ENCODE measurements at regions not wholly inside any gene's neighbourhood (a gene's known extent, or its start where the extent isn't known, plus 50 kb on each side); places are given as distances from the start of the nearest gene placed in this dataset.

DNA sequence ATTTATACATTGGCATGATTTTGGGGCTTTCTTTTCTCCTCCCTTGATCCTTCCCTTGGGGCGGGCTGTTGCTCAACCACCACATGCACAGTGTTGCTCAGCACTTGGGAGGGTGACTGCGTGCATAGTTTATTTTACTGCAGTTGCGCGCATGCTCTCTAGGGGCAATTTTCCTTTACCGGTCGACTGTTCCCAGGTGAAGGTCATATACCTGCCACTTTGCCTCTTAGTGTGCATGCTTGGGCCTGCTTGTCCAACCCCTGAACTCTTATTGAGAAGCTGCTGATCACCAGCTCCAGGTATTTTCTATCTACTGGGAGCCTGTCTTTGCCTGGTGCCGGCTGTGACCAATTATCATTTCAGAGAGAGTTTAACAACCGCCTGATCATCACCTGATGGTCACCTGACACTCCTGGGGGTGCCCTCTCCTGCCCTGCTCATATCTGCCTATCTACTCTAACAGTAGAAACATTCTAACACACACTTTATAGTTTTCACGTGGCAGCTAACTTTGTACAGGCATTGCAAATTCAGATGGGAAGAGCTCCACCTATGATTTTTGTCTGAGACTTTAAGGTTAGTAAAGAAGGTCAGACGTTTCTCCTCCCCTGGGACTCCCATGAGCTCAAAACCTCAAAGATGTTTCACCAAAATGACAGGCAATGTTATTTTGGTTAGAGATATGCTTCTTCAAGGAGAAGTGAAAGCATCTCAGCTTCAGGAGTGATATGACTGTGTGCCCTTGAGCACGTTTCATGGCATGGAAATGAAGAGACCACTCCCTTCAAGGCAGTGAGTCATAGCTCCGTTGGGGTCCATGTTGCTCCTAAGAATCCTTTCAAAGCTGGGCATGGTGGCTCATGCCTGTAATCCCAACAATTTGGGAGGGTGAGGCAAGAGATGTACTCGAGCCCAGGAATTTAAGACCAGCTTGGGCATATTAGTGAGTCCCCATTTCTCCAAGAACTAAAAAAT is 227.5 kb upstream of the MYLIP start:
- no peak for TF ChIP-seq TAF1 (IDR thresholded peaks at IDR 0.05; ENCODE audit: low read depth)
- TF ChIP-seq FOXM1 (IDR thresholded peaks at IDR 0.05; ENCODE audit: borderline replicate concordance, low read depth), result no peak
- TF ChIP-seq RAD21 (IDR thresholded peaks at IDR 0.05; ENCODE audit: low read depth), result no peak
- no peak for TF ChIP-seq CEBPB (IDR thresholded peaks at IDR 0.05)
- TF ChIP-seq, protein P1, sequence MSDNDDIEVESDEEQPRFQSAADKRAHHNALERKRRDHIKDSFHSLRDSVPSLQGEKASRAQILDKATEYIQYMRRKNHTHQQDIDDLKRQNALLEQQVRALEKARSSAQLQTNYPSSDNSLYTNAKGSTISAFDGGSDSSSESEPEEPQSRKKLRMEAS (IDR thresholded peaks at IDR 0.05), result no peak
- TF ChIP-seq NFIC (IDR thresholded peaks at IDR 0.05), result no peak
- TF ChIP-seq EP300 (IDR thresholded peaks at IDR 0.05; ENCODE audit: borderline replicate concordance), result no peak
- no peak for TF ChIP-seq TEAD4 (IDR thresholded peaks at IDR 0.05)
